LNCAP (cell line): ENCODE measurements at regions not wholly inside any gene's neighbourhood (a gene's known extent, or its start where the extent isn't known, plus 50 kb on each side); places are given as distances from the start of the nearest gene placed in this dataset.

Experiments used
- CTCF ChIP-seq: fragments of 450-650 bp; IDR thresholded peaks from 2 replicates; pipeline ENCODE4 v1.5.1; 2017; ENCODE audit warnings: mild to moderate bottlenecking

DNA sequence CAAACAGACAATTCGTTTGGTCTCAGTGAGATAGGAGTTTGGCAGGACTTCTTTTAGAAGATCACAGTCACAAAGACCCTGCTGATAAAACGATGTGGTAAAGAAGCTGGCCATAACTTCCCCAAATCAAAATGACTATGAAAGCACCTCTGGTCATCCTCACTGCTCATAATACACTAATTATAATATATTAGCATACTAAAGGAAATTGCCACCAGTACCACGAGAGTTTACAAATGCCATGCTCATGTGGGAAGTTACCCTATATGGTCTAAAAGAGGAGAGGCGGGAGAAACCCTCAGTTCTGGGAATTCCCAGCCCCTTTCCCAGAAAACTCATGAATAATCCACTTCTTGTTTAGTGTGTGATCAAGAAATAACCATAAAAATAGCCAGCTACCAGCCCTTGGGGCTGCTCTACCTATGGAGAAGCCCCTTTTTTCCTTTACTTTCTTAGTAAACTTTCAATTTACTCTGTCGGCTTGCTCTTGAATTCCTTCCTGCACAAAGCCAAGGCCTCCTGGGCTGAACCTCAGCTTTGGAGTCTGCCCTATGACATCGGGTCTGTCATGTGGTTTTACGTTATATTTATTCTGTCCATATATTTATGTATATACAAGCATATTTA is 115.8 kb upstream of the IGSF10 start:
- TF ChIP-seq CTCF, result no peak

DNA sequence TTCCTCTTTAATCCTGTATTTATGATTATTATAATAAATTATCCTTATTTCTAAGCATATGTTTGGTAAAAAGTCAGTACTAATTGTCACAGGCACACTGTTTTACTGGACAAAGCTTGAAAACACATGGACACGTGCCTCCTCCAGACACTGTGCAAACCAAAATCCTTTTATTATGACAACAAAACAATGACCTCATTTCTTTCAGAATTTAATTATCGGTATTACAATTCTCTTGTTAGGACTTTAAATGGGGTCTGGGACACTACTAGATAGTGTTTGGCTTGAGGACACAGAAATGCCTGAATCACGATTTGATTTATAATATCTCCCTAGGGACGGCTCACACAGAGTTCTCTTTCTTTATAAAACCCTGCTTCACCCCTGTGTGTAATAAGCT is 107.3 kb upstream of the IGSF10 start:
- no peak for TF ChIP-seq CTCF

- no peak for TF ChIP-seq CTCF
Observed at GRCh38 chr3:151567477-151567876, 106.6 kb upstream of the IGSF10 start.

GRCh38 chr3:151564261-151564660 is 103.4 kb upstream of the IGSF10 start:
- no peak for TF ChIP-seq CTCF

- no peak for TF ChIP-seq CTCF
Observed at GRCh38 chr3:151563305-151563704, 102.4 kb upstream of the IGSF10 start.

- no peak for TF ChIP-seq CTCF
Observed at GRCh38 chr3:151562891-151563290, 102.0 kb upstream of the IGSF10 start.

DNA sequence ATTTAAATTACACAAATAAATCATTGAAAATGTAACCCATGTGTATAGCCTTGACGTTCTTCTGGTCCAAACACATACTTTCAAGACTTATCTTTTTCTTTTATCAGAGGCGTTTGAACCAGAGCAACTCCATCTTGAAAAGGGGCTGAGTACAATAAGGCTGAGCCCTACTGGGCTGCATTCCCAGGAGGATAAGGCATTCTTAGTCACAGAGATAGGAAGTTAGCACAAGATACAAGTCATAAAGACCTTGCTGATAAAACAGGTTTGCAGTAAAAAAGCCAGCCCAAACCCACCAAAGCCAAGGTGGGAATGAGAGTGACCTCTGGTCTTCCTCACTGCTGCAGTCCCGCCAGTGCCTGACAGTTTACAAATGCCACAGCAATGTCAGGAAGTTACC is 101.0 kb upstream of the IGSF10 start:
- no peak for TF ChIP-seq CTCF

- no peak for TF ChIP-seq CTCF
Observed at GRCh38 chr3:151560738-151561137, 99.9 kb upstream of the IGSF10 start.
